ENCODE measurements at regions not wholly inside any gene's neighbourhood (a gene's known extent, or its start where the extent isn't known, plus 50 kb on each side); places are given as distances from the start of the nearest gene placed in this dataset.

DNA sequence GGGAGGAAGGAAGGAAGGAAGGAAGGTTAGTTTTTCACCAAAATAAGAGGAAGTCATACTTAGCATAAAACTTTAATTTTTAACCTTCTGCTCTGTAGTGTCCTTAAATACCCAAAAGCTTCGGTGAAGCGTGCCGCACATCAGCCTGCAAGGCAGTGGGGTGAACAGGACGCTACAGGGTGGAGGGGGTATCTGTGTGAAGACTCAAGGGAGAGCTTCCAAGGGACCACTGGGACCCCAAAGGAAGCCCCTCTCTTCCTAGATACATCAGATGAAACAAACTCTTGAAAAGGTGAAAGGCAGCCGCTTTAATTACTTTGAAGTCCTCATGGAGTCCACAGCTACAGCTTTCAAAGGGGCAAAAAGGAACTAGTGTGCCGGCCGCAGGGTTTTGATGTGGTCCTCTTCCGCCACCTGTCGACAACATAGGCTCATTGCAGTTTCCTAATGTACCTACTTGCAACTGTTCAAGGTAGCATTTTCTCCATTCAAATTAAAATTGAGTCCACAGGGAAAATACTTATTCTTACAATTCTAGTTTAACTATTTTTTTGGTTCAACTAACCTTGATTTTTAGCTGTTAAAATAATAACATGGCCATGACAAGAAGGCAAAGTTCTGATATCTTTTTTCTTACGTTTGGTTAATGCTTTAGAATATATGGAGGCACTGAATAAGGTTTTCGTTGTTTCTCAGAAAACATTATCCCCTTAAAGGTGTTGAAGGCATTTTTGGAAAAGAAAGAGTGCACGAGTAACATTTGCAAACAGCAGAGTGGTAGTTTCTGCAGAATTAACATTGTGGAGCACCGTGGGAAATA lies 135.0 kb upstream of the RIPOR2 start (continued):
- TF ChIP-seq PCBP2 (optimal IDR thresholded peaks at IDR 0.05; ENCODE audit: low read depth, low read length, poor library complexity, severe bottlenecking) (peak; percentile 97), DNMT3B (CRISPR knock-in tag; conservative IDR thresholded peaks at IDR 0.05) (no peak), NFYC (CRISPR knock-in tag; IDR thresholded peaks at IDR 0.05) (no peak), THAP11 (CRISPR knock-in tag; IDR thresholded peaks at IDR 0.05) (0 out of 2 replicates have a peak, but pooled peaks have one; percentile 13), ETS1 (CRISPR knock-in tag; IDR thresholded peaks at IDR 0.05) (no peak), ZSCAN9 (CRISPR knock-in tag; IDR thresholded peaks at IDR 0.05; ENCODE audit: borderline replicate concordance) (0 out of 2 replicates have a peak, but pooled peaks have one; percentile 23), REST (IDR thresholded peaks at IDR 0.05; ENCODE audit: borderline replicate concordance in 1 of 2, low read depth in 1 of 2, low read length in 2 of 2) (no peak), HNRNPK (IDR thresholded peaks at IDR 0.05; ENCODE audit: low read depth, low read length, poor library complexity, severe bottlenecking) (peak; percentile 96), STAG1 (CRISPR knock-in tag; IDR thresholded peaks at IDR 0.05) (peak; percentile 89), ZBTB3 (CRISPR knock-in tag; IDR thresholded peaks at IDR 0.05; ENCODE audit: borderline replicate concordance, low read depth) (no peak), ZNF576 (CRISPR knock-in tag; IDR thresholded peaks at IDR 0.05) (no peak), ERF (CRISPR knock-in tag; IDR thresholded peaks at IDR 0.05) (0 out of 2 replicates have a peak, but pooled peaks have one; percentile 23), NONO (IDR thresholded peaks at IDR 0.05) (no peak), NONO (CRISPR knock-in tag; conservative IDR thresholded peaks at IDR 0.05) (no peak), ZNF326 (CRISPR knock-in tag; IDR thresholded peaks at IDR 0.05; ENCODE audit: borderline replicate concordance) (no peak), CREB1 (IDR thresholded peaks at IDR 0.05) (no peak), CREB1 (CRISPR knock-in tag; IDR thresholded peaks at IDR 0.05) (no peak)
- TF ChIP-seq, protein P1, sequence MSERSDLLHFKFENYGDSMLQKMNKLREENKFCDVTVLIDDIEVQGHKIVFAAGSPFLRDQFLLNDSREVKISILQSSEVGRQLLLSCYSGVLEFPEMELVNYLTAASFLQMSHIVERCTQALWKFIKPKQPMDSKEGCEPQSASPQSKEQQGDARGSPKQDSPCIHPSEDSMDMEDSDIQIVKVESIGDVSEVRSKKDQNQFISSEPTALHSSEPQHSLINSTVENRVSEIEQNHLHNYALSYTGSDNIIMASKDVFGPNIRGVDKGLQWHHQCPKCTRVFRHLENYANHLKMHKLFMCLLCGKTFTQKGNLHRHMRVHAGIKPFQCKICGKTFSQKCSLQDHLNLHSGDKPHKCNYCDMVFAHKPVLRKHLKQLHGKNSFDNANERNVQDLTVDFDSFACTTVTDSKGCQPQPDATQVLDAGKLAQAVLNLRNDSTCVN (CRISPR knock-in tag; IDR thresholded peaks at IDR 0.05; ENCODE audit: borderline replicate concordance), result no peak
- TF ChIP-seq, protein P2, sequence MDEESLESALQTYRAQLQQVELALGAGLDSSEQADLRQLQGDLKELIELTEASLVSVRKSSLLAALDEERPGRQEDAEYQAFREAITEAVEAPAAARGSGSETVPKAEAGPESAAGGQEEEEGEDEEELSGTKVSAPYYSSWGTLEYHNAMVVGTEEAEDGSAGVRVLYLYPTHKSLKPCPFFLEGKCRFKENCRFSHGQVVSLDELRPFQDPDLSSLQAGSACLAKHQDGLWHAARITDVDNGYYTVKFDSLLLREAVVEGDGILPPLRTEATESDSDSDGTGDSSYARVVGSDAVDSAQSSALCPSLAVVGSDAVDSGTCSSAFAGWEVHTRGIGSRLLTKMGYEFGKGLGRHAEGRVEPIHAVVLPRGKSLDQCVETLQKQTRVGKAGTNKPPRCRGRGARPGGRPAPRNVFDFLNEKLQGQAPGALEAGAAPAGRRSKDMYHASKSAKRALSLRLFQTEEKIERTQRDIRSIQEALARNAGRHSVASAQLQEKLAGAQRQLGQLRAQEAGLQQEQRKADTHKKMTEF (CRISPR knock-in tag; IDR thresholded peaks at IDR 0.05), result 0 out of 2 replicates have a peak, but pooled peaks have one; percentile 43
- TF ChIP-seq, protein P3, sequence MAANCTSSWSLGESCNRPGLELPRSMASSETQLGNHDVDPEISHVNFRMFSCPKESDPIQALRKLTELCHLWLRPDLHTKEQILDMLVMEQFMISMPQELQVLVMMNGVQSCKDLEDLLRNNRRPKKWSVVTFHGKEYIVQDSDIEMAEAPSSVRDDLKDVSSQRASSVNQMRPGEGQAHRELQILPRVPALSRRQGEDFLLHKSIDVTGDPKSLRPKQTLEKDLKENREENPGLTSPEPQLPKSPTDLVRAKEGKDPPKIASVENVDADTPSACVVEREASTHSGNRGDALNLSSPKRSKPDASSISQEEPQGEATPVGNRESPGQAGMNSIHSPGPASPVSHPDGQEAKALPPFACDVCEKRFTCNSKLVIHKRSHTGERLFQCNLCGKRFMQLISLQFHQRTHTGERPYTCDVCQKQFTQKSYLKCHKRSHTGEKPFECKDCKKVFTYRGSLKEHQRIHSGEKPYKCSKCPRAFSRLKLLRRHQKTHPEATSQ (CRISPR knock-in tag; IDR thresholded peaks at IDR 0.05; ENCODE audit: borderline replicate concordance), result no peak
